ENCODE measurements at regions not wholly inside any gene's neighbourhood (a gene's known extent, or its start where the extent isn't known, plus 50 kb on each side); places are given as distances from the start of the nearest gene placed in this dataset.

GRCh38 chr21:19683492-19683891 is 1279.9 kb upstream of the TMPRSS15 start:
- Histone ChIP-seq H2BK120ac (ENCODE audit: low read depth, low read length) (no peak overlapping the region), H2AFZ (ENCODE audit: low read depth, low read length) (no peak overlapping the region), H4K91ac (ENCODE audit: low read length) (no peak overlapping the region), H3K27ac (ENCODE audit: low read length, poor library complexity, severe bottlenecking) (no peak overlapping the region), H3K18ac (ENCODE audit: low read depth in 1 of 2, low read length in 2 of 2) (no peak overlapping the region), H2BK5ac (ENCODE audit: low read depth, low read length, poor library complexity, severe bottlenecking) (no peak overlapping the region), H3K4me1 (ENCODE audit: control insufficient read depth, insufficient read depth, low read depth, low read length) (no peaks in the 10 kb centered on the region), H3K23ac (ENCODE audit: low read length in 2 of 2) (no peak overlapping the region), H3K36me3 (ENCODE audit: control insufficient read depth in 1 of 2, insufficient read depth in 2 of 2, low read depth in 1 of 2, low read length in 2 of 2) (no peaks in the 10 kb centered on the region), H2BK12ac (ENCODE audit: low read length in 2 of 2) (no peak overlapping the region), H3K79me1 (replicated peaks; ENCODE audit: low read length, poor library complexity, severe bottlenecking) (no peaks in the 10 kb centered on the region), H3K9ac (ENCODE audit: low read length) (no peak overlapping the region), H2AK5ac (ENCODE audit: low read length, severe bottlenecking) (no peak overlapping the region), H3K27me3 (ENCODE audit: control insufficient read depth in 1 of 2, insufficient read depth in 1 of 2, low read length in 2 of 2) (no peaks in the 10 kb centered on the region), H4K8ac (ENCODE audit: low read length) (no peak overlapping the region), H3K4me3 (ENCODE audit: insufficient read depth in 1 of 2, low read depth in 1 of 2, low read length in 2 of 2) (no peak overlapping the region), H3K4me2 (ENCODE audit: low read length, poor library complexity, severe bottlenecking) (no peak overlapping the region), H3K9me3 (ENCODE audit: control insufficient read depth, low read length) (peaks cover 13% of the 10 kb centered on the region), H3K4ac (ENCODE audit: low read depth in 1 of 2, low read length in 2 of 2) (no peak overlapping the region), H3K14ac (ENCODE audit: low read length in 2 of 2) (no peak overlapping the region), H2BK15ac (ENCODE audit: low read depth, poor library complexity, severe bottlenecking) (no peak overlapping the region)
- DNase-seq: no peak
- WGBS: 80% methylated on average over 2 of the region's 2 CpGs

- Histone ChIP-seq H3K36me3 (ENCODE audit: control insufficient read depth in 1 of 2, insufficient read depth in 2 of 2, low read depth in 1 of 2, low read length in 2 of 2) (no peaks in the 10 kb centered on the region), H3K9me3 (ENCODE audit: control insufficient read depth, low read length) (peaks cover 10% of the 10 kb centered on the region), H3K4ac (ENCODE audit: low read depth in 1 of 2, low read length in 2 of 2) (no peak overlapping the region), H3K4me3 (ENCODE audit: insufficient read depth in 1 of 2, low read depth in 1 of 2, low read length in 2 of 2) (no peak overlapping the region), H3K14ac (ENCODE audit: low read length in 2 of 2) (no peak overlapping the region), H4K91ac (ENCODE audit: low read length) (peak overlapping the region; percentile 15), H2BK5ac (ENCODE audit: low read depth, low read length, poor library complexity, severe bottlenecking) (no peak overlapping the region), H3K23ac (ENCODE audit: low read length in 2 of 2) (no peak overlapping the region), H2AFZ (ENCODE audit: low read depth, low read length) (no peak overlapping the region), H2BK120ac (ENCODE audit: low read depth, low read length) (no peak overlapping the region), H3K27ac (ENCODE audit: low read length, poor library complexity, severe bottlenecking) (no peak overlapping the region), H3K79me1 (replicated peaks; ENCODE audit: low read length, poor library complexity, severe bottlenecking) (no peaks in the 10 kb centered on the region), H3K27me3 (ENCODE audit: control insufficient read depth in 1 of 2, insufficient read depth in 1 of 2, low read length in 2 of 2) (no peaks in the 10 kb centered on the region), H3K4me1 (ENCODE audit: control insufficient read depth, insufficient read depth, low read depth, low read length) (no peaks in the 10 kb centered on the region), H3K4me2 (ENCODE audit: low read length, poor library complexity, severe bottlenecking) (no peak overlapping the region), H2BK15ac (ENCODE audit: low read depth, poor library complexity, severe bottlenecking) (no peak overlapping the region), H2AK5ac (ENCODE audit: low read length, severe bottlenecking) (no peak overlapping the region), H3K9ac (ENCODE audit: low read length) (no peak overlapping the region), H3K18ac (ENCODE audit: low read depth in 1 of 2, low read length in 2 of 2) (no peak overlapping the region), H4K8ac (ENCODE audit: low read length) (no peak overlapping the region), H2BK12ac (ENCODE audit: low read length in 2 of 2) (no peak overlapping the region)
- 78% methylated on average over 4 of the region's 4 CpGs for WGBS
- DNase-seq: no peak
These were observed 1280.7 kb upstream of the TMPRSS15 start for GRCh38 chr21:19684328-19684727.

- H2AK5ac ChIP-seq (ENCODE audit: low read length, severe bottlenecking): no peak overlapping the region
- H4K8ac ChIP-seq (ENCODE audit: low read length): no peak overlapping the region
- no peak overlapping the region for H2BK120ac ChIP-seq (ENCODE audit: low read depth, low read length)
- no peak overlapping the region for H3K9ac ChIP-seq (ENCODE audit: low read length)
- H3K18ac ChIP-seq (ENCODE audit: low read depth in 1 of 2, low read length in 2 of 2): no peak overlapping the region
- no peak overlapping the region for H3K27ac ChIP-seq (ENCODE audit: low read length, poor library complexity, severe bottlenecking)
- no peaks in the 10 kb centered on the region for H3K4me1 ChIP-seq (ENCODE audit: control insufficient read depth, insufficient read depth, low read depth, low read length)
- H3K4ac ChIP-seq (ENCODE audit: low read depth in 1 of 2, low read length in 2 of 2): no peak overlapping the region
- no peak for DNase-seq
- H2BK12ac ChIP-seq (ENCODE audit: low read length in 2 of 2): no peak overlapping the region
- no peak overlapping the region for H3K4me2 ChIP-seq (ENCODE audit: low read length, poor library complexity, severe bottlenecking)
- no peak overlapping the region for H3K4me3 ChIP-seq (ENCODE audit: insufficient read depth in 1 of 2, low read depth in 1 of 2, low read length in 2 of 2)
- H3K14ac ChIP-seq (ENCODE audit: low read length in 2 of 2): no peak overlapping the region
- H3K79me1 ChIP-seq (replicated peaks; ENCODE audit: low read length, poor library complexity, severe bottlenecking): no peaks in the 10 kb centered on the region
- H3K36me3 ChIP-seq (ENCODE audit: control insufficient read depth in 1 of 2, insufficient read depth in 2 of 2, low read depth in 1 of 2, low read length in 2 of 2): no peaks in the 10 kb centered on the region
- no peak overlapping the region for H2BK5ac ChIP-seq (ENCODE audit: low read depth, low read length, poor library complexity, severe bottlenecking)
- no peak overlapping the region for H4K91ac ChIP-seq (ENCODE audit: low read length)
- no peaks in the 10 kb centered on the region for H3K27me3 ChIP-seq (ENCODE audit: control insufficient read depth in 1 of 2, insufficient read depth in 1 of 2, low read length in 2 of 2)
- no peak overlapping the region for H2BK15ac ChIP-seq (ENCODE audit: low read depth, poor library complexity, severe bottlenecking)
- no peaks in the 10 kb centered on the region for H3K9me3 ChIP-seq (ENCODE audit: control insufficient read depth, low read length)
- H2AFZ ChIP-seq (ENCODE audit: low read depth, low read length): no peak overlapping the region
- no peak overlapping the region for H3K23ac ChIP-seq (ENCODE audit: low read length in 2 of 2)
These were observed 1288.6 kb upstream of the TMPRSS15 start for GRCh38 chr21:19692231-19692630.

GRCh38 chr21:19695796-19696195 is 1292.2 kb upstream of the TMPRSS15 start:
- no peak overlapping the region for H3K14ac ChIP-seq (ENCODE audit: low read length in 2 of 2)
- H3K36me3 ChIP-seq (ENCODE audit: control insufficient read depth in 1 of 2, insufficient read depth in 2 of 2, low read depth in 1 of 2, low read length in 2 of 2): no peaks in the 10 kb centered on the region
- H3K4ac ChIP-seq (ENCODE audit: low read depth in 1 of 2, low read length in 2 of 2): no peak overlapping the region
- H3K27ac ChIP-seq (ENCODE audit: low read length, poor library complexity, severe bottlenecking): no peak overlapping the region
- no peak overlapping the region for H2AK5ac ChIP-seq (ENCODE audit: low read length, severe bottlenecking)
- H2BK15ac ChIP-seq (ENCODE audit: low read depth, poor library complexity, severe bottlenecking): no peak overlapping the region
- H2BK120ac ChIP-seq (ENCODE audit: low read depth, low read length): no peak overlapping the region
- H3K9ac ChIP-seq (ENCODE audit: low read length): no peak overlapping the region
- H3K9me3 ChIP-seq (ENCODE audit: control insufficient read depth, low read length): peaks cover 4% of the 10 kb centered on the region
- no peaks in the 10 kb centered on the region for H3K4me1 ChIP-seq (ENCODE audit: control insufficient read depth, insufficient read depth, low read depth, low read length)
- H2BK12ac ChIP-seq (ENCODE audit: low read length in 2 of 2): no peak overlapping the region
- H2BK5ac ChIP-seq (ENCODE audit: low read depth, low read length, poor library complexity, severe bottlenecking): no peak overlapping the region
- no peaks in the 10 kb centered on the region for H3K79me1 ChIP-seq (replicated peaks; ENCODE audit: low read length, poor library complexity, severe bottlenecking)
- DNase-seq: no peak
- H3K4me3 ChIP-seq (ENCODE audit: insufficient read depth in 1 of 2, low read depth in 1 of 2, low read length in 2 of 2): no peak overlapping the region
- no peak overlapping the region for H3K4me2 ChIP-seq (ENCODE audit: low read length, poor library complexity, severe bottlenecking)
- no peak overlapping the region for H2AFZ ChIP-seq (ENCODE audit: low read depth, low read length)
- H3K23ac ChIP-seq (ENCODE audit: low read length in 2 of 2): no peak overlapping the region
- no peaks in the 10 kb centered on the region for H3K27me3 ChIP-seq (ENCODE audit: control insufficient read depth in 1 of 2, insufficient read depth in 1 of 2, low read length in 2 of 2)
- H4K8ac ChIP-seq (ENCODE audit: low read length): no peak overlapping the region
- no peak overlapping the region for H4K91ac ChIP-seq (ENCODE audit: low read length)
- WGBS: 95% methylated on average over 1 of the region's 1 CpG
- H3K18ac ChIP-seq (ENCODE audit: low read depth in 1 of 2, low read length in 2 of 2): no peak overlapping the region

All from mesenchymal stem cell (in vitro differentiated cells and primary cell).